ENCODE measurements at regions not wholly inside any gene's neighbourhood (a gene's known extent, or its start where the extent isn't known, plus 50 kb on each side); places are given as distances from the start of the nearest gene placed in this dataset.

DNA sequence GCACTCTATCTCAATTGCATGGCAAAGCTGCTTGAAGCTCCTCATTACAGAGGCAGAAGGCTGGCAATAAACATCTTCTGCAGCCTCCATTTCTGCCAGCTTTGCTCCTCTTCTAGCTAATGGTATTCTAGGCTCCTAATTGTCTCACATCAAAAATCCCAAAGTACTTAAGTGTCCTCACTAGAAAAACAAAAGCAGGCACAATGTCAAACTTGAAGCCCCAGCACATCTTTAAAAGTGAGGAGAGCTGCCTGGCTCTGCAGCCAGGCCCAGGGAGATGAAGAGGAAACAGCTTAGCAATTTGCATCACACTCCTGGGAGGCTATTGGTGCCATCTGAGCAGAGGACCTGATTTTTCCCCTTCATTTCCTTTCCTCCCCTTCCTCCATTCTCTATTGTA is 197.1 kb downstream of the KCNJ2 start:
- CTCF ChIA-PET, result interaction anchor here (0.7 to 0.8 kb wide), 2 partner anchors 12 to 1182 kb away, joined by 3 to 4 read pairs; no protein-coding TSS in a partner anchor

More for the DNA sequence above, 197.1 kb downstream of the KCNJ2 start:
- Histone ChIP-seq H4K20me1 (ENCODE audit: insufficient read depth, low read length) (no peaks in the 10 kb centered on the region), H4K8ac (ENCODE audit: low read depth in 2 of 2, low read length in 2 of 2) (no peak overlapping the region), H3K56ac (ENCODE audit: extremely low read depth, insufficient read depth, low read length) (no peak overlapping the region), H3K4me2 (ENCODE audit: low read depth, low read length) (no peak overlapping the region), H3K4ac (ENCODE audit: low read depth, low read length) (no peak overlapping the region), H3K4me3 (ENCODE audit: insufficient read depth, low read depth, low read length) (no peak overlapping the region), H2BK5ac (ENCODE audit: low read depth, low read length, poor library complexity, severe bottlenecking) (no peak overlapping the region), H3K36me3 (ENCODE audit: control insufficient read depth, insufficient read depth, low read length) (no peaks in the 10 kb centered on the region), H4K91ac (ENCODE audit: insufficient read depth, low read depth, low read length) (no peak overlapping the region), H3K9me3 (ENCODE audit: control insufficient read depth, insufficient read depth, low read length) (no peaks in the 10 kb centered on the region), H3K27me3 (ENCODE audit: control insufficient read depth, insufficient read depth, low read length) (no peaks in the 10 kb centered on the region), H3K9me1 (ENCODE audit: insufficient read depth, low read length) (no peaks in the 10 kb centered on the region), H2AFZ (replicated peaks; ENCODE audit: low read length, poor library complexity) (no peak overlapping the region), H3K14ac (replicated peaks; ENCODE audit: low read depth, low read length) (no peak overlapping the region), H2BK120ac (ENCODE audit: low read depth, low read length) (no peak overlapping the region), H3K18ac (ENCODE audit: low read depth, low read length) (no peak overlapping the region), H3K79me1 (ENCODE audit: low read depth in 1 of 2, low read length in 2 of 2) (no peaks in the 10 kb centered on the region), H2BK20ac (ENCODE audit: low read depth, low read length) (no peak overlapping the region), H2AK5ac (ENCODE audit: low read depth, low read length) (no peak overlapping the region), H2AK9ac (replicated peaks; ENCODE audit: low read depth, low read length, poor library complexity) (no peak overlapping the region), H3K4me1 (ENCODE audit: control insufficient read depth, insufficient read depth, low read length) (peaks cover 2% of the 10 kb centered on the region; the same call in 1 of the 2 replicates), H3K23ac (ENCODE audit: low read depth, low read length) (no peak overlapping the region), H3K9ac (ENCODE audit: low read depth, low read length) (no peak overlapping the region), H2BK15ac (ENCODE audit: low read depth, low read length) (no peak overlapping the region), H4K5ac (ENCODE audit: low read depth, low read length) (no peak overlapping the region), H3K27ac (ENCODE audit: insufficient read depth, low read length) (no peak overlapping the region)
- intact Hi-C loops (cut with micrococcal nuclease) (no loop called here), in situ Hi-C loops (cut with MboI; ENCODE audit: low sequenced_read_pairs) (no loop called here), dilution Hi-C loops (cut with HindIII; ENCODE audit: low sequenced_read_pairs, unreplicated experiment) (no loop called here)
- ATAC-seq (ENCODE audit: low read depth) (no peak), DNase-seq (no peak)
- TF ChIP-seq RAD21 (IDR thresholded peaks at IDR 0.05; ENCODE audit: low read length), result no peak
- TF ChIP-seq RCOR1 (IDR thresholded peaks at IDR 0.05; ENCODE audit: insufficient replicate concordance, low read length), result no peak
- TF ChIP-seq RFX5 (IDR thresholded peaks at IDR 0.05; ENCODE audit: low read depth, low read length), result no peak
- TF ChIP-seq BHLHE40 (IDR thresholded peaks at IDR 0.05; ENCODE audit: low read depth, low read length), result no peak
- no peak for TF ChIP-seq MAZ (IDR thresholded peaks at IDR 0.05; ENCODE audit: borderline replicate concordance, low read depth, low read length)
- no peak for TF ChIP-seq CHD1 (IDR thresholded peaks at IDR 0.05; ENCODE audit: low read depth, low read length)
- TF ChIP-seq POLR2A (IDR thresholded peaks at IDR 0.05; ENCODE audit: low read depth, low read length), result no peak
- TF ChIP-seq CEBPB (IDR thresholded peaks at IDR 0.05; ENCODE audit: low read depth, low read length), result no peak
- TF ChIP-seq, protein P1, sequence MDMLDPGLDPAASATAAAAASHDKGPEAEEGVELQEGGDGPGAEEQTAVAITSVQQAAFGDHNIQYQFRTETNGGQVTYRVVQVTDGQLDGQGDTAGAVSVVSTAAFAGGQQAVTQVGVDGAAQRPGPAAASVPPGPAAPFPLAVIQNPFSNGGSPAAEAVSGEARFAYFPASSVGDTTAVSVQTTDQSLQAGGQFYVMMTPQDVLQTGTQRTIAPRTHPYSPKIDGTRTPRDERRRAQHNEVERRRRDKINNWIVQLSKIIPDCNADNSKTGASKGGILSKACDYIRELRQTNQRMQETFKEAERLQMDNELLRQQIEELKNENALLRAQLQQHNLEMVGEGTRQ (IDR thresholded peaks at IDR 0.05; ENCODE audit: low read depth, low read length), result no peak
- no peak for TF ChIP-seq MAFK (IDR thresholded peaks at IDR 0.05; ENCODE audit: low read depth, low read length)
- POLR2A ChIA-PET (ENCODE audit: unreplicated experiment), result no interaction called here
- no TSS peak for BruUV-seq (replicated peaks)

Measured in IMR-90 (cell line).